Natural killer cell treated with Interleukin-12 subunit alpha and Interleukin-12 subunit beta and Interleukin-15 and Interleukin-18, amount 100 ng/mL, for 72 hours (primary cell): ENCODE measurements at regions not wholly inside any gene's neighbourhood (a gene's known extent, or its start where the extent isn't known, plus 50 kb on each side); places are given as distances from the start of the nearest gene placed in this dataset.

ENCODE experiments used
- ATAC-seq, 2 donors: fragments of 150-1000 bp; cut with Tn5 transposase in 1 of 2; sonication (Bioruptor Pico), chemical (Tn5 transposase) in 1 of 2; 2 replicates each; pipeline ENCODE4 v1.10.0; 2021
- DNase-seq: peaks from one replicate; pipeline ENCODE4 v3.0.0; 2022; ENCODE audit warnings: low spot score
- H3K27ac Mint-ChIP-seq, 2 donors: 1 replicate in 1 of 2; 2 replicates in 1 of 2; pipeline ENCODE4 v1.8.0; 2022; ENCODE audit warnings: mixed read lengths in 2 of 2, mild to moderate bottlenecking in 1 of 2, moderate library complexity in 1 of 2
- H3K27me3 Mint-ChIP-seq, 2 donors: 1 replicate in 1 of 2; 2 replicates in 1 of 2; pipeline ENCODE4 v1.8.0; 2022; ENCODE audit warnings: mixed read lengths in 2 of 2
- H3K36me3 Mint-ChIP-seq: one replicate; pipeline ENCODE4 v1.8.0; 2022; ENCODE audit warnings: mixed read lengths
- H3K4me1 Mint-ChIP-seq, 2 donors: 1 replicate in 1 of 2; 2 replicates in 1 of 2; pipeline ENCODE4 v1.8.0; 2022; ENCODE audit warnings: low read depth in 2 of 2, mixed read lengths in 2 of 2, mild to moderate bottlenecking in 1 of 2
- H3K4me3 Mint-ChIP-seq: one replicate; pipeline ENCODE4 v1.8.0; 2022; ENCODE audit warnings: mixed read lengths
- H3K9me3 Mint-ChIP-seq: 2 replicates; pipeline ENCODE4 v1.8.0; 2022; ENCODE audit warnings: mixed read lengths

DNA sequence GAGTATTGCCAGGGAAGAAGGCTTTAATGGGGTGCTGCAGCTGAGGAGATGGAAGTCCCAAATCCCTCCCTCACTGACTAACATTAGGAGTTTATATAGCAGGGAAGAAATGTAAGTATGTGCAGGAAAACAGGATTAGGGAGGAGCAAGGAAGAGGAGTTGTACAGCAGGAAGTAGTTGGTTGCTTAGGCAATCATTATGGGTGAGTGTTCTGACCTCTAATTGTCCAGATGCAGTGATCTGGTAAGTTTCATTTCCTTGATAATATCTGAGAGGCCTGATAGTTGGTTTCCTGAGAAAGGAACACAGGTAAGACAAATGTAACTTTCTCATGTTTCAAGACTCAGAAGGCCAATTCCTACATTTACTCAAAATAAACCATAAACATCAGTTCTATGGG is 331.9 kb upstream of the GULP1 start:
- Mint-ChIP-seq H3K9me3 (peaks cover 9% of the 10 kb centered on the region), H3K27ac (no peak overlapping the region), H3K27me3 (no peaks in the 10 kb centered on the region), H3K4me1 (no peaks in the 10 kb centered on the region), H3K4me3 (no peak overlapping the region), H3K36me3 (no peaks in the 10 kb centered on the region)
- no peak for ATAC-seq
- DNase-seq: no peak

DNA sequence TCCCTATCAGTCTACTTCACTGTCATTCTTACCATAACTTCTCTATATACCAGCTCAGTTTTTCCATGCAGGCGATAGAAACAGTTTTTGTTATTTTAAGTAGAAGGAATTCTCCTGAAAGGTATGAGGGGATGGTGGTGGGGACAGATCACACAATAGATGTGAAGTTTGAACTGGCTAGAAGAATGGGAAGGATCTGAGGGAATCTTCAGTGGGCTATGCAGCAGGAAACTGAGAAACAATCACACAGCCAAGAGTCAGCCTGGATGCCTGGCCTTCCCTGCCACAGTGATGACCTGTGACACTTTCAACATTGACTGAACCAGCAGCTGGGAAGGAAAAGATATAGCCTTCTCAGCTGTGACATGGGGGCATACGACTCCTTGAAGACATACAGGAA is 329.1 kb upstream of the GULP1 start:
- no peaks in the 10 kb centered on the region for H3K36me3 Mint-ChIP-seq
- H3K27ac Mint-ChIP-seq: no peak overlapping the region
- H3K9me3 Mint-ChIP-seq: peaks cover 6% of the 10 kb centered on the region
- DNase-seq: no peak
- no peak for ATAC-seq
- H3K4me1 Mint-ChIP-seq: no peaks in the 10 kb centered on the region
- no peak overlapping the region for H3K4me3 Mint-ChIP-seq
- no peaks in the 10 kb centered on the region for H3K27me3 Mint-ChIP-seq

DNA sequence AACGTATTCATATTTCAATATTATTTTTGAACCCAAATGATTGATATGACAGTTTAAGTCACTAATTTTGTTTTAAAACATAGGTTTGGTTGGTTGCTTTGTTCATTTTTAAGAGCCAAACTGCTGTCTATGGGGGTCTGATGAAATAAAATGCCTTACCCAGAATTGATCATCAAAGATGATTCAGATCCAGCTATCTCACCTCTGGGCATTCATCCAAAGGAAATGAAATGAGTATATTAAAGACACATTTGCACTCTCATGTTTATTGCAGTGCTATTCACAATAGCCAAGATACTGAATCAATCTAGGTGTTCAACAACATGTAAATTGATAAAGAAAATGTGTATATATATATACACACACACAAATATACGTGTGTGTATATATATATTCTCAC is 326.9 kb upstream of the GULP1 start:
- ATAC-seq: no peak
- no peaks in the 10 kb centered on the region for H3K4me1 Mint-ChIP-seq
- peaks cover 4% of the 10 kb centered on the region for H3K9me3 Mint-ChIP-seq
- H3K36me3 Mint-ChIP-seq: no peaks in the 10 kb centered on the region
- no peak for DNase-seq
- no peak overlapping the region for H3K27ac Mint-ChIP-seq
- H3K27me3 Mint-ChIP-seq: no peaks in the 10 kb centered on the region
- H3K4me3 Mint-ChIP-seq: no peak overlapping the region

DNA sequence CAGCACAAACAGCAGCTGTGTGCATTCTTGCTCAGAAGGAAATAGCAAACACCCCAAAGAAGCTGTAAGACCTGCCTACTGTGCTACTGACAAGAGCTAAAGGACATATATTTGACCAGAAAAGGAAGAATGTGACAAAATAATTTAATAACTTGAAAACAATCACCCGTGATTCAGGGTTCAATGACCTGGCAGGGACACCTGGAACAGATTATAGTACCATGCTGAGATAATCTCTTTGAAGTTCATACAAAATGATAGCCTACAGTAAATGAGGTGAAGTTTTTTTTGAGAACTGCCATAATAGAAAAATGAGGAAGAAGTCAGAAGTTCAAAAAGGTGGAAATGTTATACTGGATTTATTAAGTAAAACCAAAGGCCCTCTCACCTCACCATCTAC is 324.8 kb upstream of the GULP1 start:
- Mint-ChIP-seq H3K27ac (no peak overlapping the region), H3K4me3 (no peak overlapping the region), H3K36me3 (no peaks in the 10 kb centered on the region), H3K9me3 (peaks cover 8% of the 10 kb centered on the region), H3K27me3 (no peaks in the 10 kb centered on the region), H3K4me1 (no peaks in the 10 kb centered on the region)
- no peak for ATAC-seq
- no peak for DNase-seq

DNA sequence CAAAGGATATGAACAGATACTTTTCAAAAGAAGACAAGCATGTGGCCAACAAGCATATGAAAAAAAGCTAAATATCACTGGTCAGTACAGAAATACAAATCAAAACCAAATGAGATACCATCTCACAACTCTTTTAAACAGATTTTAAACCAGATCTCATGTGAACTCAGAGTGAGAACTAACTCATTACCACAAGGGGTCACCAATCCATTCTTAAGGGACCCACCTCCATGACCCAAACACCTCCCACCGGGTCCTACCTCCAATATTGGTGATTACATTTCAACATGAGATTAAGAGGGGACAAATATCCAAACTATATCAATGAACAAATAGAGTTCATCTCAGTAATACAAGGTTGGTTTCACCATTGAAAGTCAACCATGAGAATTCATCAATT is 319.8 kb upstream of the GULP1 start:
- DNase-seq (no peak), ATAC-seq (no peak)
- Mint-ChIP-seq H3K27ac (no peak overlapping the region), H3K36me3 (no peaks in the 10 kb centered on the region), H3K4me1 (no peaks in the 10 kb centered on the region), H3K9me3 (peaks cover 8% of the 10 kb centered on the region), H3K4me3 (no peak overlapping the region), H3K27me3 (no peaks in the 10 kb centered on the region)

DNA sequence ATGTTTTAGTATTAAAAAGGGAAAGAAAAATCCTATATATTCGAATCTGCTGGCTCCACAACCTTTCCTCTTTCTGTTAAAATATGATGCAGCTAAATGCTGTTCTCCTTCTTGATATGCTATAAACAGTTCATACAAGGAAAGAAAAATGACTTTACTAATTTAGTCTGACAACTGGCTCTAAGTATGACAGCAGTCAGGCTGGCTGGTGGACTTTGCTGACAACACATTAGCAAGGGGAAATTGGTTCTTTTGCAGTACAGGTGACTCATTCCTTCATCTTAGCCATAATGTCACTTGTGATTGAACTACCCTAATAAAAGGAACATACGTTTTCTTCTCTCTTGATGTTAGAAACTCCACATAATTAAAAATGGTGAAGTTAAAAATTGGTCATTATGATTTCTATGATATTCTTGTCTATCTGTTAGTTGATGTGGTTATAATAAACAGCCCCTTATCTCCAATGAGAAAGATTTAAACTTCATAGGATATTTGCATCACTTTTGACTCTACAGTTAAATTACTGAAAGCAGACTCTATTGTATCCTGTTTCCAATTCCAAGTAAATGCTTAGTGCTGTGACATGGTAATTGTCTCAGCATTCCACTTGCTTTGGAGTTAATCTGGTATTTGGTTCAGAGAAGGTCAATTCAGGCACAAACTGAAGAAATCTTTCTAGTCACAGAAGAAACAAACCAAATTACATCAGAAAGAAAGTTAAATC is 315.3 kb upstream of the GULP1 start:
- DNase-seq (no peak), ATAC-seq (no peak)
- Mint-ChIP-seq H3K4me3 (no peak overlapping the region), H3K27me3 (no peaks in the 10 kb centered on the region), H3K4me1 (no peaks in the 10 kb centered on the region), H3K9me3 (no peaks in the 10 kb centered on the region), H3K36me3 (no peaks in the 10 kb centered on the region), H3K27ac (no peak overlapping the region)

DNA sequence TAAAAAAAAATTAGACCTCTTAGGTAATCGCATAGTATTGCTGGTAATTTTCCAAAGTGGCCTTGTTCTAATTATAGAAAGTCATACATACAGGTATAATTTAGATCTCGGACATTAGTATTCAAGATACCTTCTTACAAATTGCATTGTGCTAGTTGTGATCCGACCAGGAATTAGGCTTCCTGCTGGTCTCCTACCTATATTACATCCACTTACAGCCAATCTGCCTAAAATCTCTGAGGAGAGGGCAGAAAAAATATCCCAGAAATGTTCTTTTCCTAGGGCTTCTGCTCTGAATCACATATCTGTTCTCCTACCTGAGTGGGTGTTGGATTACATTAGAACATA is 314.7 kb upstream of the GULP1 start:
- H3K9me3 Mint-ChIP-seq: no peaks in the 10 kb centered on the region
- H3K4me1 Mint-ChIP-seq: no peaks in the 10 kb centered on the region
- DNase-seq: no peak
- H3K27me3 Mint-ChIP-seq: no peaks in the 10 kb centered on the region
- H3K27ac Mint-ChIP-seq: no peak overlapping the region
- H3K36me3 Mint-ChIP-seq: no peaks in the 10 kb centered on the region
- no peak overlapping the region for H3K4me3 Mint-ChIP-seq
- ATAC-seq: no peak

DNA sequence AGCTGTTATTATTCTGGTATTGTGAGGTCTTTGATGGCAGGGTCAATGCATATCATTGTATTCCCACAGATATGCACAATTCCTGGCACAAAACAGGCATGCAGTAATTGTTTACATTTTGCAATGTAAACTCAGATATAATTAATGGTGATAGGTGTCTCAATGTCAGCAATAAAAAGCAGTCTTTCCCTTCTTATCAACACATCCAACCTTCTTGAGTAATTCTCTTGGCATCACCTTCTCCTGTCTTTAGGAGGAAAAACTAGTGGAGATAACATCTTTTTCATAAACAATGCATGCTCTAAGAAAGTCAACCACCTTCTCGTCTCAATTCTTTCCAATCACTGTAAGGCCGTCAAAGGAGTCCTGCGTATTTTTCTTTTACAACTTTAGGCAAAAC is 313.3 kb upstream of the GULP1 start:
- Mint-ChIP-seq H3K4me3 (no peak overlapping the region), H3K9me3 (no peaks in the 10 kb centered on the region), H3K36me3 (no peaks in the 10 kb centered on the region), H3K27ac (no peak overlapping the region), H3K4me1 (no peaks in the 10 kb centered on the region), H3K27me3 (no peaks in the 10 kb centered on the region)
- no peak for ATAC-seq
- DNase-seq: no peak

DNA sequence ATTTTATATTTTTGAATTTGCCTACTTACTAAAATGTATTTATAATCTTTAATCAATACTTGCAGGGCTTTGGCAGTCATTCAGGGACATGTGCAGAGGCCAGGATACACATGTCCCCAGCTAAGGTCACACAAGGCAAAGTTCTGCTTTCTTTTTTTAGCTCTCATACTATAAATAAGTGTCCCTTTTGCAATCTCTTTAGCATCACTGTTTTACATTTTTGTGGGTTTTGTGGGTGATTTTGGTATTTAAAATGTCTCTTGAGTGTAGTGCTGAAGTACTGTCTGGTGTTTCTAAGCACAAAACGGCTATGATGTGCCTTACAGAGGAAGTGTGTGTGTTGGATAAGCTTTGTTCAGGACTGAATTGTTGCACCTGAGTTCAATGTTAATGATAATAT is 309.0 kb upstream of the GULP1 start:
- no peaks in the 10 kb centered on the region for H3K27me3 Mint-ChIP-seq
- no peaks in the 10 kb centered on the region for H3K36me3 Mint-ChIP-seq
- H3K27ac Mint-ChIP-seq: no peak overlapping the region
- ATAC-seq (no peak), DNase-seq (no peak)
- H3K4me1 Mint-ChIP-seq: no peaks in the 10 kb centered on the region
- H3K4me3 Mint-ChIP-seq: no peak overlapping the region
- H3K9me3 Mint-ChIP-seq: no peaks in the 10 kb centered on the region

DNA sequence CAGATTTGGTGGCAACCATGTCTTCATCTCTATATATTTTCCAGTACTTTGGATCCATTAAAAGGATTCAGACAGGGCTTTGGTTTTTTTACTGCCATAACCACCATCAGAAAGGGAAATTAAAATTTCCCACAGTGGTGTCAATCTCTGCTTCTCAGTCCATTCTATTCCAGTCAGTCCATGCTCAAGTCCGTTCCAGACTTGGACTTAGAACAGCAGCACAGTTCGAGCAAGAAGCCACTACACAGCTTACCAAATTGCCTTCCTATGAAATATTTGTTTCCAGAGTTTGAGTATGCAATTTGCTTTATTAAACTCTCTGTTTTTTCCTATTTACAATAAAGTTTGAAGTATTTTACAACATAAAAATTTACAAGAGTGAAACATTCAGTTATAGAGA is 306.5 kb upstream of the GULP1 start:
- Mint-ChIP-seq H3K9me3 (no peaks in the 10 kb centered on the region), H3K27ac (no peak overlapping the region), H3K36me3 (no peaks in the 10 kb centered on the region), H3K27me3 (no peaks in the 10 kb centered on the region), H3K4me3 (no peak overlapping the region), H3K4me1 (no peaks in the 10 kb centered on the region)
- ATAC-seq (no peak), DNase-seq (no peak)

DNA sequence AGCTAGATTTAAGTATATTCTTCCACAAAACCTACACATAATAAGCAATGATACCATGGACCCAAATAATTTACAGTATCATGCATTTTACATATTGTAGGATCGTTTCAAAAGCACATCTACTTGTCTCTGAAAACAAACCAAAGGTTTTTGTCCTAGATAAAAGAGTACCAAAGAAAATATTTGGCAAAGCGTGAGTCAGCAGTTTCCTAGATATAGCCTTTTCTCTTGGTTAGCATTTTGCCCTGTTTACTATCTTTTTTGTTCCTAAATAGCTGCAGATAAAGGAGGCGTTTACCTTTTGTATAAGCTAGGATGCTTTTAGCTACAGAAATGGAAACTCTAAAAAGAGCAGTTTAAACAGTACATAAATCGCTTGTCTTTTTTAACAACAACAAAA is 305.8 kb upstream of the GULP1 start:
- no peak overlapping the region for H3K4me3 Mint-ChIP-seq
- no peaks in the 10 kb centered on the region for H3K9me3 Mint-ChIP-seq
- no peak for ATAC-seq
- no peak for DNase-seq
- H3K36me3 Mint-ChIP-seq: no peaks in the 10 kb centered on the region
- H3K27me3 Mint-ChIP-seq: no peaks in the 10 kb centered on the region
- H3K4me1 Mint-ChIP-seq: no peaks in the 10 kb centered on the region
- no peak overlapping the region for H3K27ac Mint-ChIP-seq

DNA sequence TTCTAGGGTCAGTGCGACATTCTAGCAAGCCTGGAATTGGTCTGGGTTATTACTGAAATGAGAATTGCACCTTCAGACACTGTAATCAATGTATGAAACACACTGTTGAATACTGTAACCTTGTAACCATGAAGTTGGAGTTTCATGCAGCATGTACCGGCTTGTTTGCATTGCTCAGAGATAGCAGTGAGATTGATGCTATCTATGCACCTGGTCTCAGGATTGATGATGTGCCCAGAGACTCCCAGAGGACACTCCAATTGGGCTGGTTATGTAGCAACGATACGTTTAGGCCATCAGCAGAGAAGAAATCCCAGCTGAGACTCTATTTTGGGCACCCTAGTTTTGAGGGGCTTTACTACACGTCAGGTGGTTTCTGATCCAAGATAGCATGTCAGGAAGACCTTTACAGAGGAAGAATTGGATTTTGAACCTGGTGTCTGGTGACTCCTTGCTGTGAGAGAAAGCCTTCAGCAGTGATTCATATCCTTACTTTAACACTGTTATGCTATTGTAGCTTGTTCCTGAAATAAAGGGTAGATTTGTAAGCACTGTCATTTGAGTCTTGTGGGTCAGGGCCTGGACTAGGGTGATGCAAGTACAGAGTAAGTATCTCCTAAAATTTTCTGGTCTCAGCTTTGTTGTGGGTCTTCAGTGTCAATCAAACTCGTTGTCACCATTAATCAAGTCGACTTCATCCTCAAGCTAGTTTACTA is 305.1 kb upstream of the GULP1 start:
- no peaks in the 10 kb centered on the region for H3K4me1 Mint-ChIP-seq
- DNase-seq: no peak
- H3K4me3 Mint-ChIP-seq: no peak overlapping the region
- H3K27me3 Mint-ChIP-seq: no peaks in the 10 kb centered on the region
- peaks cover 2% of the 10 kb centered on the region for H3K9me3 Mint-ChIP-seq
- no peak for ATAC-seq
- no peaks in the 10 kb centered on the region for H3K36me3 Mint-ChIP-seq
- no peak overlapping the region for H3K27ac Mint-ChIP-seq

DNA sequence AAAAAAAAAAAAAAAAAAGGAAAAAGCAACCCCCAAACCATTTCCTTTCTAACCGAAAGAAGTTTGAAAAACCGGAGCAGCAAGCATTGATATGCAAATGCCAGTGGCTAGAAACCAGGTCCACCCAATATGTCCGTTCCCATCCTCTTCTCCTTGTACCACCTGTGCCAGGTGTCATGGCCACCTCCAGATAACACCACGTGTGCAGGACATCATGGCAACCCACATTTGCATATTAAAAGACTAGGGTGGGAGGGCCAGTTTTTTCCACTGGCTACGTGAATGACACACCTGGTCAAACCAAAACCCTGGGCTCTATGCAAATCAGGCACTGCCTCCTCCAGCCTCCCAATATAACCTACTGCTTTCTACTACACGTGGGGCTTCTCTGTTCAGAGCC is 303.3 kb upstream of the GULP1 start:
- Mint-ChIP-seq H3K9me3 (peaks cover 9% of the 10 kb centered on the region), H3K4me1 (no peaks in the 10 kb centered on the region), H3K4me3 (no peak overlapping the region), H3K27me3 (no peaks in the 10 kb centered on the region), H3K27ac (no peak overlapping the region), H3K36me3 (no peaks in the 10 kb centered on the region)
- ATAC-seq: no peak
- no peak for DNase-seq

DNA sequence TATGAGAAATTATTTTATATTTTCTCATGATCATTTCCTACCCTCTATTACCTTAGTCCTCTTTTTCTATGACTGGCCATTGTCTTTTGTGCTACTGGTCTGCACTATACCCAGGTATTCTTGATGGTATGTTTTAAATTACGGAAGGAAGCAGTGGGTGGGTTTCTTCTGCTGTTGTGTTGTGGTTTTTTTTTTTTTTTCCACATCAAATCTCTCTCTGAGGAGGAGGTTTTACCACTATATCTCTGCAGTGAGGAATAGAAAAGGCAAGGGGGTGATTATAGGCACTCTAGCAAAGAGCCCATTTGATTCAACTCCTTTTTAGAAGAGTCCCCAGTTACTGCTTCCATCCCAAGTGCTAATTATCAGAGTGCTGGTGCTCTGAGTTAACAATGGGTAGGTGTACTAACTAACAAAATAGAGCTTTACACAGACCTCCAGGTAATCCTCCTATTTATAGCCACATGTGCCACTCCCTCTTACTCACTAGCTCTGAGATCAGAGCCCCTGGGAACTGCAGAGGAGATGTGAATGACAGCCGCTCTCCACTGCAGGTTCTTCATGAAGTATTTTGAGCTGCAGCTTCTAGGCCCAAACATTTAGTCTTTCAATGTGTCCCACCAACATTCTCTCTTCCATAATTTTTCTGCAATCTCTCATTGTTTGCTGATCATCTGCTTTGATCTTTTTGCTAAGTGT is 301.6 kb upstream of the GULP1 start:
- Mint-ChIP-seq H3K27ac (no peak overlapping the region), H3K4me3 (no peak overlapping the region), H3K36me3 (no peaks in the 10 kb centered on the region), H3K9me3 (peaks cover 9% of the 10 kb centered on the region), H3K4me1 (no peaks in the 10 kb centered on the region), H3K27me3 (no peaks in the 10 kb centered on the region)
- ATAC-seq (no peak), DNase-seq (no peak)
